ENCODE measurements at regions not wholly inside any gene's neighbourhood (a gene's known extent, or its start where the extent isn't known, plus 50 kb on each side); places are given as distances from the start of the nearest gene placed in this dataset.

DNA sequence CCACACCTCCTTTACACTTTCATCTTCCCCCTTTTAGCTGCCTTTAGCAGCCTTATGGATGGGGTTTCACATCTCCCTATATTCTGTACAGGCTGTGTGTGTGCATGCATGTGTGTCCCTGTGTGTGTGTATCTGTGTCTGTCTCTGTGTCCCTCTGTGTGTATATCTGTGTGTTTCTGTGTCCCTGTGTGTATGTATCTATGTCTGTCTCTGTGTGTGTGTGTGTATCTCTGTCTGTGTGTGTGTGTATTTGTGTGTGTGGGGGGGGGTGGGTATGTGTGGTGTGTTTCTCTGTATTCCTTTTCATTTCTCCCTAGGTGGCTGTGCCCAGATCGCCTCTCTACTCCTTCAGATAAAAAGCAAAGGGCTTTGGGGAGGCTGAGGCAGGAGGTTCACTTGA lies 52.2 kb upstream of the CD83 start:
- DNase-seq (ENCODE audit: low read depth in 2 of 2): no peak

DNA sequence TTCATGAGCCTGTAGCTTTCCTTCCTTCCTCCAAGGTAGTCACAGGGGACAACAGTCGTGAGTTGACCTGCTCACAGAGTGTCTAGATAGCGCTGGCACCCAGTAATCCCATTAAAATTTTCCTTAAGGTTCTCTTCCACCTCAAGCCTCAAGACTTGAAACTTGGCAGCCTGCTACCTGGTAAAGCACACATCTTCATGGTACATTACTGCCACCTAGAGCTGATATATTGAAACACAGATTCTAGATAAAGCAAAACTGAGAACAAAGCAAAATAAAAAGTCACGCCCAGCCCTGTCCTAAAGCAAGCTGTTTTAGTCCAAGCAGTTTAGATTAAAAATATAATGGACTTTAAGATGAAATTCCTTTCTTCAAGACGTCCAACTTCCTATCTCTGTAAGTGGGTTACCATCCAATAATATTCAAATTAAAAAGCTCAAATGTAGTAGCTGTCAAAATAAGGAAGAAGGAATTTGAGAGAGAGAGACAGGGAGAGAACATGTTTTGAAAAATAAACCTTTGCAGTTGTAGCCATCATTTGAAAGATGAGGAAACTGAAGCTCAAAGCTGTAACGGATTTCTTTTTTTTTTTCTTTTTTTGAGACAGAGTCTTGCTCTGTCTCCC lies 50.7 kb upstream of the CD83 start:
- DNase-seq (ENCODE audit: low read depth in 2 of 2): no peak

DNA sequence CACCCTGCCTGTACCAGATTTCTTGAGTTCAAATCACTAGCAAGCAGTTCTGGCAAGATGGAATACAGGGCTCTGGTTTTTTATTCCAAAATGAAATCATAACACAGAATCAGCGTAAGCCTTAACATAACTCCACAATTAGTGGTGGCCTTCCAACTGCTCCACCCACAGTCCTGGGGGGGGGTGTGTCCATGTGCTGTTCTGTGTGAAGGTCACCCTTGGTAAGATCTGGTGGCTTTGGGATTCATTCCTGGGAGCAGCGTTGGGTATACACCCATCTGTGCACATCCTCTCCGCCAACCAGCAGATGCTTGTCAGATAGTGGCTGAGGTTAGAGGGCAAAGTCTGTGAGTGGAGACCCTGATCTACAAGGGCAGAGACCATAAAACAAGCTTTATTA lies 49.9 kb upstream of the CD83 start:
- no peak for DNase-seq (ENCODE audit: low read depth in 2 of 2)

Measured in stimulated activated CD8-positive, alpha-beta memory T cell treated with anti-CD3 and anti-CD28 coated beads, Interleukin-15, amount 100 ng/mL, for 48 hours (primary cell).